Erythroblast (primary cell): ENCODE measurements at regions not wholly inside any gene's neighbourhood (a gene's known extent, or its start where the extent isn't known, plus 50 kb on each side); places are given as distances from the start of the nearest gene placed in this dataset.

ENCODE experiments used
- GATA1 ChIP-seq: IDR thresholded peaks from 2 replicates; pipeline ENCODE4 v1.6.1; 2011; ENCODE audit warnings: low read depth, mild to moderate bottlenecking, control low read depth, low read length, moderate library complexity
- POLR2A ChIP-seq: IDR thresholded peaks from 2 replicates; pipeline ENCODE4 v1.6.1; 2011; ENCODE audit warnings: mild to moderate bottlenecking, low read length

DNA sequence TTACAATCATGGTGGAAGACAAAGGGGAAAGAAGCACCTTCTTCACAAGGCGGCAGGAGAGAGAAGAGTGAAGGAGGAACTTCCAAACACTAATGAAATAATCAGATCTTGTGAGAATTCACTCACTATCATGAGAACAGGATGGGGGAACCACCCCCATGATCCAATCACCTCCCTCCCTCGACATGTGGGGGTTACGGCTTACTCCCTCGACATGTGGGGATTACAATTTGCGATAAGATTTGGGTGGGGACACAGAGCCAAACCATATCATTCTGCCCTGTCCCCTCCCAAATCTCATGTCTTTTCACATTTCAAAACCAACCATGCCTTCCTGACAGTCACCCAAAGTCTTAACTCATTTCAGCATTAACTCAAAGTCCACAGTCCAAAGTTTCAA lies 88.7 kb upstream of the PGRMC2 start:
- TF ChIP-seq POLR2A (no peak), GATA1 (no peak)
